ENCODE measurements at regions not wholly inside any gene's neighbourhood (a gene's known extent, or its start where the extent isn't known, plus 50 kb on each side); places are given as distances from the start of the nearest gene placed in this dataset.

- H3K27me3 Mint-ChIP-seq (ENCODE audit: unreplicated experiment) = no peaks in the 10 kb centered on the region
- no peak for DNase-seq
- H3K9me3 Mint-ChIP-seq (ENCODE audit: unreplicated experiment) = peaks cover 1% of the 10 kb centered on the region
- peaks cover 3% of the 10 kb centered on the region for H3K36me3 Mint-ChIP-seq (ENCODE audit: unreplicated experiment)
- no peaks in the 10 kb centered on the region for H3K4me1 Mint-ChIP-seq (ENCODE audit: low read depth, unreplicated experiment)
- no peak overlapping the region for H3K4me3 Mint-ChIP-seq (ENCODE audit: unreplicated experiment)
- no peak overlapping the region for H3K27ac Mint-ChIP-seq (ENCODE audit: unreplicated experiment)
- TF ChIP-seq CTCF (IDR thresholded peaks at IDR 0.05; ENCODE audit: partially characterized antibody, unreplicated experiment) = no peak
Measured at GRCh38 chr5:156137071-156137869, 189.7 kb upstream of the SGCD start.

- Mint-ChIP-seq H3K27me3 (ENCODE audit: unreplicated experiment) (no peaks in the 10 kb centered on the region), H3K36me3 (ENCODE audit: unreplicated experiment) (peaks cover 8% of the 10 kb centered on the region), H3K9me3 (ENCODE audit: unreplicated experiment) (peaks cover 2% of the 10 kb centered on the region), H3K27ac (ENCODE audit: unreplicated experiment) (no peak overlapping the region), H3K4me3 (ENCODE audit: unreplicated experiment) (no peak overlapping the region), H3K4me1 (ENCODE audit: low read depth, unreplicated experiment) (no peaks in the 10 kb centered on the region)
- TF ChIP-seq CTCF (IDR thresholded peaks at IDR 0.05; ENCODE audit: partially characterized antibody, unreplicated experiment) = no peak
- DNase-seq = no peak
Measured at GRCh38 chr5:156142867-156143266, 184.1 kb upstream of the SGCD start.

GRCh38 chr5:156147261-156147943 lies 179.6 kb upstream of the SGCD start:
- no peak for DNase-seq
- Mint-ChIP-seq H3K27ac (ENCODE audit: unreplicated experiment) (no peak overlapping the region), H3K4me1 (ENCODE audit: low read depth, unreplicated experiment) (no peaks in the 10 kb centered on the region)

GRCh38 chr5:156147944-156148285 lies 179.0 kb upstream of the SGCD start:
- Mint-ChIP-seq H3K27me3 (ENCODE audit: unreplicated experiment) (no peaks in the 10 kb centered on the region), H3K9me3 (ENCODE audit: unreplicated experiment) (no peaks in the 10 kb centered on the region), H3K4me3 (ENCODE audit: unreplicated experiment) (no peak overlapping the region), H3K27ac (ENCODE audit: unreplicated experiment) (no peak overlapping the region), H3K4me1 (ENCODE audit: low read depth, unreplicated experiment) (no peaks in the 10 kb centered on the region), H3K36me3 (ENCODE audit: unreplicated experiment) (no peaks in the 10 kb centered on the region)
- TF ChIP-seq CTCF (IDR thresholded peaks at IDR 0.05; ENCODE audit: partially characterized antibody, unreplicated experiment) = no peak
- DNase-seq = no peak

More at GRCh38 chr5:156147261-156147943, 179.6 kb upstream of the SGCD start:
- H3K36me3 Mint-ChIP-seq (ENCODE audit: unreplicated experiment) = peaks cover 4% of the 10 kb centered on the region
- no peaks in the 10 kb centered on the region for H3K27me3 Mint-ChIP-seq (ENCODE audit: unreplicated experiment)
- no peak overlapping the region for H3K4me3 Mint-ChIP-seq (ENCODE audit: unreplicated experiment)
- no peak for TF ChIP-seq CTCF (IDR thresholded peaks at IDR 0.05; ENCODE audit: partially characterized antibody, unreplicated experiment)
- no peaks in the 10 kb centered on the region for H3K9me3 Mint-ChIP-seq (ENCODE audit: unreplicated experiment)

- H3K9me3 Mint-ChIP-seq (ENCODE audit: unreplicated experiment) = no peaks in the 10 kb centered on the region
- no peak overlapping the region for H3K27ac Mint-ChIP-seq (ENCODE audit: unreplicated experiment)
- H3K27me3 Mint-ChIP-seq (ENCODE audit: unreplicated experiment) = no peaks in the 10 kb centered on the region
- TF ChIP-seq CTCF (IDR thresholded peaks at IDR 0.05; ENCODE audit: partially characterized antibody, unreplicated experiment) = no peak
- no peak for DNase-seq
- H3K4me1 Mint-ChIP-seq (ENCODE audit: low read depth, unreplicated experiment) = no peaks in the 10 kb centered on the region
- no peak overlapping the region for H3K4me3 Mint-ChIP-seq (ENCODE audit: unreplicated experiment)
- no peaks in the 10 kb centered on the region for H3K36me3 Mint-ChIP-seq (ENCODE audit: unreplicated experiment)
Measured at GRCh38 chr5:156148301-156148700, 178.7 kb upstream of the SGCD start.
